ENCODE measurements at regions not wholly inside any gene's neighbourhood (a gene's known extent, or its start where the extent isn't known, plus 50 kb on each side); places are given as distances from the start of the nearest gene placed in this dataset.

- no peak for TF ChIP-seq CTCF (IDR thresholded peaks at IDR 0.05; ENCODE audit: borderline replicate concordance, control extremely low read depth, extremely low read depth, insufficient read depth, missing control alignments)
- in situ Hi-C loops (cut with MboI; ENCODE audit: low sequenced_read_pairs, unreplicated experiment): no loop called here
- DNase-seq (ENCODE audit: low spot score): no peak
These were observed 279.3 kb upstream of the KIF2B start for GRCh38 chr17:53543472-53543871.

GRCh38 chr17:53538129-53538617, 284.6 kb upstream of the KIF2B start:
- no peak for TF ChIP-seq CTCF (IDR thresholded peaks at IDR 0.05; ENCODE audit: borderline replicate concordance, control extremely low read depth, extremely low read depth, insufficient read depth, missing control alignments)
- in situ Hi-C loops (cut with MboI; ENCODE audit: low sequenced_read_pairs, unreplicated experiment): no loop called here
- DNase-seq (ENCODE audit: low spot score): no peak

- DNase-seq (ENCODE audit: low spot score): no peak
- in situ Hi-C loops (cut with MboI; ENCODE audit: low sequenced_read_pairs, unreplicated experiment): no loop called here
- TF ChIP-seq CTCF (IDR thresholded peaks at IDR 0.05; ENCODE audit: borderline replicate concordance, control extremely low read depth, extremely low read depth, insufficient read depth, missing control alignments): no peak
These were observed 295.3 kb upstream of the KIF2B start for GRCh38 chr17:53527473-53527872.

DNA sequence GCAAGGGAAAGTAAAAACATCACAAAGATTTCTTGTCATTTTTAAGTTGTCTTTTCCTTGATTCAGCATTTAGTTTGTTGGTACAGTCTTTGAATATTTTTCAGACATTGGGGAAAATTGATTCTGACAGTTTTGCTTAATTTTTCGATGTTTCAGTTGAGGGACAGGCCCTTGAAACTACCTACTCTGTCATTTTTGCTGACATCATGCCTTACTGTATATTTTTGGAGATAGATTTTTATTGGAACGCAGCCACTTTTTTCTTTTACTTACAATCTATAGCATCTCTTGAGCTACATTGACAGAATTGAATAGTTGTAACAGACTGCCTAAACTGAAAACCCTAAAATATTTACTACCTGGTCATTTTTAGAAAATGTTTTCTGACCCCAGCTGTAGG, 297.1 kb upstream of the KIF2B start:
- DNase-seq (ENCODE audit: low spot score): no peak
- in situ Hi-C loops (cut with MboI; ENCODE audit: low sequenced_read_pairs, unreplicated experiment): no loop called here

DNA sequence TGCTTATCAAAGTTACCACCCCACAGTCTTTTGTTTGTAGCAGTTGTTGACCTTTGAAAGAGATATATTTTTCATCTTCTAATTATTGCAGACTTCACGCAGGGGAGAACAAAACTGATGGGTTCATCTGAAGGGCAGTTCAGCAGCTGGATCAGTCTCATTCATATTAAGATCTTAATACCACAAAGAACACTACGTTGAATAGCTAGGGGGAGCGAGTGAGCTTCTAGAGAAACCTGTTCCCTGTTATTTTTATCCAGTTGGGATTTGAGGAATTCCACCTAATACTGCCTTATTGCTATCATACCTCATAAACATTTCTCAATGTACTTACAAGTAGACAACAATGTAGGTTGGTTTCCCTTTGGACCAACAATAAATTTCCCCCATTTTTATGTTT, 306.1 kb upstream of the KIF2B start:
- no peak for DNase-seq (ENCODE audit: low spot score)
- no peak for TF ChIP-seq CTCF (IDR thresholded peaks at IDR 0.05; ENCODE audit: borderline replicate concordance, control extremely low read depth, extremely low read depth, insufficient read depth, missing control alignments)
- in situ Hi-C loops (cut with MboI; ENCODE audit: low sequenced_read_pairs, unreplicated experiment): no loop called here

More for the DNA sequence above, 297.1 kb upstream of the KIF2B start:
- no peak for TF ChIP-seq CTCF (IDR thresholded peaks at IDR 0.05; ENCODE audit: borderline replicate concordance, control extremely low read depth, extremely low read depth, insufficient read depth, missing control alignments)

DNA sequence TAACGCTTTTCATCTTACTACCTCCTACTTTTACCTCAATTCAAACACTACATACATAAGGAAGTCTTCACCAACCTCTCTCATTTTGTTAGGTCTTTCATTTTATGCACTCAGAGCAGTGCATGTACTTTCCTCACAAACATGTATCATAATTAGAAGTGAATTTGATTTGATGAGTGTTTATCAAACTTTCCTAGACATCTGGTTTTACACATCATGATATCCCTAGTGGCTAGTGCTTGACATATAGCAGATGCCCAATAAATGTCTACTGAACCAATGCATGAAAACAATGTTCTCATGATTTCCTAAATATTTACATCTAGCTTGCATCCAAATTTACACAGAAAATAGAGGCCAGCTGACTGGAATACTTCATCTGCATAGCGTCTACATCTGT, 323.4 kb upstream of the KIF2B start:
- in situ Hi-C loops (cut with MboI; ENCODE audit: low sequenced_read_pairs, unreplicated experiment): no loop called here
- TF ChIP-seq CTCF (IDR thresholded peaks at IDR 0.05; ENCODE audit: borderline replicate concordance, control extremely low read depth, extremely low read depth, insufficient read depth, missing control alignments): no peak
- no peak for DNase-seq (ENCODE audit: low spot score)

DNA sequence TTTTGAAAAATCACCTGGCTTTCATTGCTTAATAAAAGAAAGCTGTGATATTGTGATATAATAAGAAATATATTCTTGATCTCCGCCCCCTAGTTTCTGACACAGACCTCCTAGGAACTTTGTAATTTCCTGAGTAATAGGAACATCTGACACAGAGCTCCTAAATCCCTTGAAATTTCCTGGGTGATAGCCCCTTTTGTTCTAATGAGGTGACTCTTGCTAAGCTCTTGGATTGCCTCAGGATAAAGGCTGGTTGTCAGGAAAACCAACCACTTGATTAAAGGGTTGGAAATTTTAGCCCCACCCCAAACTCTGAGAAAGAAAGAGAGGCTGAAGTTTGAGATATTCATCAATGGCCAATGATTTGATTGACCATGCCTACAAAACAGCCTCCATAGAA, 326.4 kb upstream of the KIF2B start:
- in situ Hi-C loops (cut with MboI; ENCODE audit: low sequenced_read_pairs, unreplicated experiment): no loop called here
- no peak for TF ChIP-seq CTCF (IDR thresholded peaks at IDR 0.05; ENCODE audit: borderline replicate concordance, control extremely low read depth, extremely low read depth, insufficient read depth, missing control alignments)
- no peak for DNase-seq (ENCODE audit: low spot score)
